GM12878 (cell line): ENCODE measurements at regions not wholly inside any gene's neighbourhood (a gene's known extent, or its start where the extent isn't known, plus 50 kb on each side); places are given as distances from the start of the nearest gene placed in this dataset.

Source experiments
- EZH2 ChIP-seq: IDR thresholded peaks from 2 replicates; pipeline ENCODE4 v1.6.1; 2012; ENCODE audit warnings: low read depth, mild to moderate bottlenecking, control low read depth, inconsistent platforms, low read length, borderline replicate concordance; ENCODE audit not compliant: control insufficient read depth
- MYC ChIP-seq: IDR thresholded peaks from 2 replicates; pipeline ENCODE4 v1.6.1; 2011; ENCODE audit warnings: mild to moderate bottlenecking, low read length, moderate library complexity, inconsistent platforms; ENCODE audit not compliant: insufficient read depth, insufficient replicate concordance, insufficient read length, severe bottlenecking
- NFYB ChIP-seq: IDR thresholded peaks from 2 replicates; pipeline ENCODE4 v1.6.1; 2011; ENCODE audit warnings: low read depth, mild to moderate bottlenecking, low read length, improper control_type of control experiment, moderate library complexity; ENCODE audit not compliant: insufficient read depth
- NRF1 ChIP-seq: conservative IDR thresholded peaks from 2 replicates; pipeline ENCODE4 v1.6.1; 2011; ENCODE audit warnings: mild to moderate bottlenecking, low read depth, low read length, improper control_type of control experiment
- RAD21 ChIP-seq: IDR thresholded peaks from 2 replicates; pipeline ENCODE4 v1.6.1; 2011; ENCODE audit warnings: mild to moderate bottlenecking, low read depth, low read length, moderate library complexity; ENCODE audit not compliant: insufficient read depth
- REST ChIP-seq: IDR thresholded peaks from 2 replicates; pipeline ENCODE4 v1.6.1; 2012; ENCODE audit warnings: mild to moderate bottlenecking, low read depth, low read length
- SPI1 ChIP-seq: IDR thresholded peaks from 2 replicates; pipeline ENCODE4 v1.6.1; 2011; ENCODE audit warnings: low read depth, mild to moderate bottlenecking, low read length, moderate library complexity, borderline replicate concordance; ENCODE audit not compliant: insufficient read depth
- ZNF592 ChIP-seq: fragments of 450-650 bp; IDR thresholded peaks from 2 replicates; pipeline ENCODE4 v1.6.1; 2017; ENCODE audit warnings: mild to moderate bottlenecking, moderate library complexity
- ZZZ3 ChIP-seq: IDR thresholded peaks from 2 replicates; pipeline ENCODE4 v1.6.1; 2011; ENCODE audit warnings: low read depth; ENCODE audit not compliant: control insufficient read depth, insufficient read length
- TF ChIP-seq, protein P1 (sequence below): IDR thresholded peaks from 2 replicates; pipeline ENCODE4 v1.6.1; 2012; ENCODE audit warnings: low read length, inconsistent platforms
- TF ChIP-seq, protein P2 (sequence below), 3 experiments: IDR thresholded peaks in 2 of 3; conservative IDR thresholded peaks in 1 of 3; 2 replicates each; pipeline ENCODE4 v1.5.1; 2011; ENCODE audit warnings: low read depth in 3 of 3, low read length in 3 of 3, mild to moderate bottlenecking in 3 of 3, control low read depth in 2 of 3, moderate library complexity in 2 of 3, inconsistent platforms in 1 of 3, mixed read lengths in 1 of 3; ENCODE audit not compliant: control insufficient read depth in 2 of 3, insufficient read depth in 1 of 3; ENCODE audit errors: extremely low read depth in 1 of 3

DNA sequence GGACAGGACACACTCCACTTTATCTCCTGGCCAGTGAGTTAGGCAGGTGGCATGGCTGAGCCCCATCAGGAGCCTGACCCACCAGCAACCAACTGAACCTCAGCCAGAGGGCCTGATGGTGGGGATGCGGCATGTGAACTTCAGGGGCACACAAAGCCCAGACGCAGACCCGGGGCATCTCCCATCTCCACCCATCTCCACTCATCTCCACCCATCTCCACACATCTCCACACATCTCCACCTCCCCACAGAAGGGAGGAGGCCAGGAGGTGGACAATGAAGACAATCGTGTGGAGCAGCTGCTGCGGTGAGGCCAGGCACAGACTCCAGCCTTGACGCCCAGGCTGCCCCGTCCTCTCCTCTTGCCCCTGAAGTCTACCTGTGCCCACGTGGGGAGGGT is 340.8 kb downstream of the CTTN start:
- TF ChIP-seq, protein P1, sequence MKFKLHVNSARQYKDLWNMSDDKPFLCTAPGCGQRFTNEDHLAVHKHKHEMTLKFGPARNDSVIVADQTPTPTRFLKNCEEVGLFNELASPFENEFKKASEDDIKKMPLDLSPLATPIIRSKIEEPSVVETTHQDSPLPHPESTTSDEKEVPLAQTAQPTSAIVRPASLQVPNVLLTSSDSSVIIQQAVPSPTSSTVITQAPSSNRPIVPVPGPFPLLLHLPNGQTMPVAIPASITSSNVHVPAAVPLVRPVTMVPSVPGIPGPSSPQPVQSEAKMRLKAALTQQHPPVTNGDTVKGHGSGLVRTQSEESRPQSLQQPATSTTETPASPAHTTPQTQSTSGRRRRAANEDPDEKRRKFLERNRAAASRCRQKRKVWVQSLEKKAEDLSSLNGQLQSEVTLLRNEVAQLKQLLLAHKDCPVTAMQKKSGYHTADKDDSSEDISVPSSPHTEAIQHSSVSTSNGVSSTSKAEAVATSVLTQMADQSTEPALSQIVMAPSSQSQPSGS, result no peak
- TF ChIP-seq REST, result no peak
- TF ChIP-seq ZZZ3, result no peak
- TF ChIP-seq, protein P2, sequence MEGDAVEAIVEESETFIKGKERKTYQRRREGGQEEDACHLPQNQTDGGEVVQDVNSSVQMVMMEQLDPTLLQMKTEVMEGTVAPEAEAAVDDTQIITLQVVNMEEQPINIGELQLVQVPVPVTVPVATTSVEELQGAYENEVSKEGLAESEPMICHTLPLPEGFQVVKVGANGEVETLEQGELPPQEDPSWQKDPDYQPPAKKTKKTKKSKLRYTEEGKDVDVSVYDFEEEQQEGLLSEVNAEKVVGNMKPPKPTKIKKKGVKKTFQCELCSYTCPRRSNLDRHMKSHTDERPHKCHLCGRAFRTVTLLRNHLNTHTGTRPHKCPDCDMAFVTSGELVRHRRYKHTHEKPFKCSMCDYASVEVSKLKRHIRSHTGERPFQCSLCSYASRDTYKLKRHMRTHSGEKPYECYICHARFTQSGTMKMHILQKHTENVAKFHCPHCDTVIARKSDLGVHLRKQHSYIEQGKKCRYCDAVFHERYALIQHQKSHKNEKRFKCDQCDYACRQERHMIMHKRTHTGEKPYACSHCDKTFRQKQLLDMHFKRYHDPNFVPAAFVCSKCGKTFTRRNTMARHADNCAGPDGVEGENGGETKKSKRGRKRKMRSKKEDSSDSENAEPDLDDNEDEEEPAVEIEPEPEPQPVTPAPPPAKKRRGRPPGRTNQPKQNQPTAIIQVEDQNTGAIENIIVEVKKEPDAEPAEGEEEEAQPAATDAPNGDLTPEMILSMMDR (IDR thresholded peaks at IDR 0.05 in 2 of 3, conservative IDR thresholded peaks at IDR 0.05 in 1 of 3; ENCODE audit: control insufficient read depth in 2 of 3, extremely low read depth in 1 of 3, insufficient read depth in 1 of 3, low read depth in 3 of 3, low read length in 3 of 3), result no peak
- no peak for TF ChIP-seq EZH2
- no peak for TF ChIP-seq NRF1
- TF ChIP-seq ZNF592, result no peak
- TF ChIP-seq MYC, result no peak
- no peak for TF ChIP-seq RAD21
- no peak for TF ChIP-seq NFYB
- no peak for TF ChIP-seq SPI1
